ENCODE measurements at regions not wholly inside any gene's neighbourhood (a gene's known extent, or its start where the extent isn't known, plus 50 kb on each side); places are given as distances from the start of the nearest gene placed in this dataset.
"Not testable (repeated sequence)": the region's sequence is repeated elsewhere in the genome, so short reads cannot be mapped to it uniquely, and the experiment has no call there.

GRCh38 chr10:130926442-130926841 is 385.1 kb downstream of the TCERG1L start:
- no peak for DNase-seq

DNA sequence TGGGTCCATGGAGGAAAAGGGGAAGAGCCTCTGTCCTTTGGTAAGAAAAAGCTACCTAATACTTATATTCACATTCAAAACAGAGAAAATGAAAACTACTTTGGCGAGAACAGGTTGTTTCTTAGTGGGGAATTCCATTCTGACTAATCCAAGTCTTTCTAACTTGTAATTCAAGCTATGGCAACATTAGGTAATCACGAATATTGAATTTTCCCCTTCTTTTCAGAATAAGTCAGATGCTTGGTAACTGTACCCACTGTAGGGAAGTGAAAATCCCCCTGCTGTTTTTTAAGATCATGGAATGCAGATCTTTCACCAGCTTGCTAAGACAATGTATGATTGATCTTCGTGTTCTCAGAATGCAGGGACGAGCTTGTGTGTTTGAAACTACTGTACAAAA is 384.4 kb downstream of the TCERG1L start:
- no peak for DNase-seq

DNA sequence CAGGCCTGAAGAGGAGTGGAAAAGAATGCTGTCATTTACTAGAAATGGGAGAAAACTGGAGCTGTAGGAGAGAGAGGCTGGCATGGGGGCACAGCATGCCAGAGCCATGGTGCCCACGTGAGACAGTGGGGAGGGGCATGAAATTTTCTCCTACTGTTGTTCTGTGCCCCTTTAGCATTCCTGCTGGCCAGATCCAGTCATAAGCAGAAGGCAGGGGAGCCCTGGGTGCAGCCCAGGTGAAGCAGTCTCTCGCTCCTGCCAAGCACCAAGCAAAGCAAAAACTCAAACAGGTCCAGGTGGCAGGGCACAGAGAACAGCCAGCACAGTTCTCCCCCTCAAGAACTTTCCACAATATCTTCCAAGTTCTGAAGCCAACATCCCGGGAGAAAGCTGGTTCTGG is 383.2 kb downstream of the TCERG1L start:
- no peak for DNase-seq

DNA sequence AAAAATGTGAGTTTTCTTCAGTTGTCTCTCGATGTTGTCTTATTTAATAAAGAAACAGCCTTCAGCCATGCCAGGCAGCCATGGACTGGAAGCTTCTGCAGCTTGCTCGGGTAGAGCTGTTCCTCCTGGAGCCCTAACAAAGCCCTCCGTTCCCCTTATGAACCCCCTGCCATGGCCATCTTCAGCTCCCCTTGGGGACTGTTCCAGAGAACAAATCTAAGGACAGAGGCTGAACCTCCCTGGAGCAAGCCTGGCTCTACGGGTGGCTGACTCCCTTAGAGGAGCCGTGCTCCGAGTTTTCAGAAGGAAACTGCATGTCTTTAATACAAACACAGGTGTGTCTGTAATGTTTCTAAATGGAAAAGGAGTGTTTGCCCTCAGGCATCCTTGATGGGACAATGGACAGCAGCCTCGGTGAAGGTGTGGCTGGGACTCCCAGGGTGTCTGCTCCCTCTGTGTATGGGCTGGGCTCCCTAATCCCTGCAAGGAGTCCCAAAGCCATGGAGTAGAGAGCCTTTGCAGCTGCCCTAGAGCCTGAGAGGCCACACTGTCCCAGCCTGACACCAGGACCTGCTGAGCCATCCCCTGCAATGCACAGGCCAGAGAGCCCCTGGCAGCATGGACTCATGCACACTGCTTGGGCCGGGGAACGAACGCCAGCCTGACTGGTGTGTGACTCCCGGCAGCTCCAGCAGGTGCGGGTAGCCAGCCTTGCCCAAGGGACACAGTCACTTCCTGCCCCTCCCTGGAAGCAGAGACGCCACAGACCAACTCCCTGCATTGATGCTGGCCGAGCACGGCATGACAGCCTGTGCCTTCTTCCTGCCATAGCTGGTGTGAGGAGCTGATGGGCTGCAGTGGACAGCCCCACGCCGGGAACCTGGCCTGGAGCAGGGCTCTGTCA is 381.8 kb downstream of the TCERG1L start:
- no peak for DNase-seq

DNA sequence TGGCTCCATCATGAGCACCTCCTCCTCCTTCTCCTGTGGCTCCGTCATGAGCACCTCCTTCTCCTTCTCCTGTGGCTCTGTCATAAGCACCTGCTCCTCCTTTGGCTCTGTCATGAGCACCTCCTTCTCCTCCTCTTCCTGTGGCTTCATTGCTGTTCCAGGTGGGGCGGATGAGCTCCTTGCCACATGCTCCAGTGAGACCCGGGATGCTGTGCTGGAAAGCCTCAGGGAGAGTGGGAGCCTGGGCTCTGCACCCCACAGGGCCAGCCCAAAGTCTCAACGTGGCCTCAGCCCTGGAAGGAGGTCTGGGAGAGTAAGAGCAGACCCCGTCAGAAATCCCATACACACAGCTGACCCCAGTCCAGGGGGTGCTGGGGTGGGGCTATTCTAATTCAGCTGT is 380.7 kb downstream of the TCERG1L start:
- DNase-seq: no peak

GRCh38 chr10:130931256-130931655 is 380.3 kb downstream of the TCERG1L start:
- DNase-seq: no peak

GRCh38 chr10:130932326-130933007 is 379.1 kb downstream of the TCERG1L start:
- DNase-seq: no peak

DNA sequence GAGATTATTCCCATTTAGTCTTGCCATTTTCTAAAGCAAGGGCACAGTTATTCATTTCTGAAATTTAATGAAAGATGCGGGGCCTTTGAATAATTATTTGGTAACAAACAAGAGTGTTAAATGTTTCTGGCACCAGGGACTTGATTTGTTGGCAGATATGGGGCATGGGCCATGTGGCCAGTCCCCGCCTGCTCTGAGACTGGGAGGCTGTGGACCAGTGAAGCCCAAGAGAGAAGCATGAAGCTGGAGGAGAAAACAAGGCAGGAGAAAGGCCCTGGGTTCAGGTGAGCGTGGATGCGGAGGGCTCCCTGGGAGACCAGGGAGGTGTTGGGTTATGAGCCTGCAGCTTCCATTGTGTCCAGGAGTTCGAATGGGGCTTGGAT is 378.5 kb downstream of the TCERG1L start:
- no peak for DNase-seq

- no peak for DNase-seq
These were observed 377.0 kb downstream of the TCERG1L start for GRCh38 chr10:130934293-130935127.

- no peak for DNase-seq
These were observed 376.4 kb downstream of the TCERG1L start for GRCh38 chr10:130935128-130935439.

DNA sequence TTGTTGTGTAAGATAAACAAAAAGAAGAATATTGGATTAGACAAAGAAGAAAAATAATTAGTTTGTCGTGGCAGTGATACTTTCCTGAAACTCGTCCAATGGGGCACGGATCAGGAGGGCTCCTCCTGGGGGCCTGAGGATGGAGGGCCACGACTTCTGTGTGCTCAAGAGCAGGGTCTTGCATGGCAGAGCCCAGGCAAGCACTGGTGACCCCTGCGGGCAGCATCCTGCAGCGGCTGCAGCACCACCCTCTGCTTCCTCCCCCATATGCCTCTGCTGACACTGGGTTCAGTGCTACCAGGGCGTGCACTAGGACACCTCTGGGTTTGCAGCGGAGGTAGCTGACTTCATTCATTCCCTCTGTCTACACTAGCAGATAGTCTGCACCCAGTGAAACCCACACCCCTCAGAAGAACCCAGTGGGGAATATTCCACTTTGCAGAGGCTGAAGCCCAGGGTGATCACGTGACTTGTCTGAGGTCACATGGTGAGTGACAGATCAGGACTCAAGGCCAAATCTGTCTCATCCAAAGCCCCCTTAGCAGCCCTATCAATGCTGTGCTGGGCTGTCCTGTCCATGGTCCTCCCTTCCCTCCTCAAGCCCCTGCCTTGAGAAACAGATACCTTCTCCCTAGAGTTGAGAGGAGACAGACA is 375.5 kb downstream of the TCERG1L start:
- no peak for DNase-seq

DNA sequence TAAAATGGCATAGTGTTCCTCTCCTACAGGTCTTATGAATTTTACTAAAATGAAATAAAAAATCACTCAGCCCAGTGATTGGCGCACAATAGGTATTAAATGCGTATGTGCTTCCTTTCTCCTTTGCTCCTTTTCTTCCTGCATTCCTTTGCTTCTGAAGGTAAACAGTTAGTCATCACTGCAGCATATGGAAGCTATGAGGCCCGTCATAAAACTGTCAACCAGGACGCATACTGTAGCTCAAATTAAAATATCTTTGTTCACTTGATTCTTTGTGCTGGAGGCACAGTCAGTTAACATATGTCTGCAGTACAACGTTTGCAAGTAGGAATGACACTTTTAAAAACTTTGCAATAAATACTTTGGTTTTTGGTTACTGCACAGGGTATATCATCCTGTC is 374.7 kb downstream of the TCERG1L start:
- no peak for DNase-seq

GRCh38 chr10:130938051-130938450 is 373.5 kb downstream of the TCERG1L start:
- DNase-seq: no peak

GRCh38 chr10:130938891-130939290 is 372.6 kb downstream of the TCERG1L start:
- DNase-seq: not testable (repeated sequence)

GRCh38 chr10:130941886-130942285 is 369.6 kb downstream of the TCERG1L start:
- DNase-seq: no peak

GRCh38 chr10:130952086-130952485 is 359.4 kb downstream of the TCERG1L start:
- DNase-seq: no peak

DNA sequence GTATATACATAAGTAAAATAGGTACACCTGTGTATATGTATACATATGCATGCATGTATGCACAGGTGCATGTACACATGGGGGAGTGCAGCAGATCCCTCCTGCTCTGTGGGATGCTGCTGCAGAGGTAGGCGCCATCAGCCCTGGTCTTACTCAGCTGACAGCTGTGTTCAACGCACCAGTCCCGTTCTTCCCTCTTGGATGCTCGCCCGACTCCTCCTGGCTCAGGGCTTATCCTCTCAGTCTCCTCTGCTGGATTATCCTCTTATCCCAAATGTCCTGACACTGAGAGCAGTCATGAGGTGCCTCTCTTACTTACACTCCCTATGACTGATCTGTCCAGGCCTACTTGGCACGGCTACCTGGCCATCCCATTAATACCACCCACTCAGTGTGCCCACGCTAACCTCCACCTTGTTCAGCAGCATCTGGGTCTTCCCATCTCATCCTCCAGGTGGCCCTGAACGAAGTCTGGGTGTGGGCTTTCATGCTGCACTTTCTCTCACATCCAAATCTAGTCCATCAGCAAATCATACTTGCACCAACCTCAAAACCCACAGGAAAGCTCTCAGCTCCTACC is 357.1 kb downstream of the TCERG1L start:
- no peak for DNase-seq

DNA sequence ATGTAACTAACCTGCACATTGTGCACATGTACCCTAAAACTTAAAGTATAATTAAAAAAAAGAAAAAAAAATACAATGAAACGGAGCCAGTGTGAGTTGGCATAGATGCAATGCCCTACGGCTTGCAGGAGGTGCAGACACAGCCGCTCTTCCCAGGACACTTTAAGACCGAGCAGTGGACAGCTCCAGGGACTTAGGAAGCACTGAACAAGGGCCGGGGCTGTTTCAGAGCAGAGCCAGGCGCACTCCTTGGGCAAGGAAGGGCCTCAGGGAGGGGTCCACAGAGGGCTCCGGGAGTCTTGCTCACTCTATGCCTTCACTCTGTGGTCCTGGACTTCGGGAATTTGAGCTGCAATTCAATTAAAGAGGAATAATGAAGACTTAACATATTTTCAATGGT is 355.3 kb downstream of the TCERG1L start:
- DNase-seq: no peak

DNA sequence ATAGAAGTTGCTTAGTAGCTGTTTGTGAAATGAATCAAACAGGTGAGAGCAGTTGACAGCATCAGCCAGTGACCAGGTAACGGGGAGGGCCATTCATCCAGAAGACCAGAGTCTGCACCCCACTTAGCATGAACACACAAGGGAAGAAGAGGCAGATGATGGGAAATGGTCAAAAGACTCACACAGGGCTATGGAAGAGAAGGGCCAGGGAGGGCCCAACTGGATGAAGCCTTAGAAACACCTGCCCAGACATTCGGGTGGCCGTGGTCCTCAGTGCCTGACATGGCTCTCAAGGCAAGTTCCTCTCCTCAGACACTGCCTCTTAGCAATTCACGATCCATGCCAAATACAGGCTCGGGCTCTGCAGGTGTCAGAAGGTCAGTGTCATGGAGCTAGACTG is 354.1 kb downstream of the TCERG1L start:
- no peak for DNase-seq

DNA sequence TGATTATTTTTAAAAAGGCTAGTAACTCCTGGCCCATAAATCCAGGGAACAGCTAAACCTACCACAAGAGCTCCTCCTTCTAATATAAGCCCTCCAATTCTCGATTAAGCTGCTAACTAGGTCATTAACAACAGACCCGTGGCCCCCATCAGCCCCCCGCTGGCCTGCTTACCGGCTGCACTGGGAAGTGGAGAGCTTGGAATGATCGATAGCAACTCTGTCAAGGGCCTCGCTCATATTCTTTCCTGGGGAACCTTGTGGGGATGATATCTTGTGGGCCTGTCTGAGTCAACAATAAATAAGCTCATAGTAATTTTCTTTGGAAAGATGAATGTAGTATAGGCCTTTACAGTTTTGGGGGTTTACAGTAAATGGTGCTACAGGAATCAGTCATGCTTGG is 353.5 kb downstream of the TCERG1L start:
- no peak for DNase-seq

GRCh38 chr10:130958981-130959751 is 352.4 kb downstream of the TCERG1L start:
- no peak for DNase-seq

DNA sequence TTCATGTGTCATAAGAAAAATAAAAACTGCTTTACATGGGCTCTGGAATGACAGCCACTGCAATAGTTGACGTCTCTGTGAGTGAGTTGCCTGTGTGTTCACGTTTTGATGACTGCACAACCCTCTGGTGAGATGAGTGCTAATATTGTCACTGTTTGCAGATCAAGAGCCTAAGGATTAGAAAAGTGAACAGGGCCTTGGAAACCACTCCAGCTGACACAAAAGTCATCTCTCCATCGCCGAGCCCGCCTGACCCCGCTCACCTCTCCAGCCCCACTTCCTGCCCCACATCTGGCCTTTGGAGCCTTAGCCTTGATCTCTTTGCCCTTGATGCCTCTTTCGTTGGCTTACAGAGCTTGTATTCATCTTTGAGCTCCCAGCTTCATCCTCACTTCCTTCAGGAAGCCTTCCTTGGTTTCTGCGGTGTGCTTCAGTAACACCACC is 351.7 kb downstream of the TCERG1L start:
- no peak for DNase-seq
